Cardiac septum (tissue), 1 donor: ENCODE measurements at regions not wholly inside any gene's neighbourhood (a gene's known extent, or its start where the extent isn't known, plus 50 kb on each side); places are given as distances from the start of the nearest gene placed in this dataset.

Experiments used
- DNase-seq: peaks from one replicate; pipeline ENCODE4 v3.0.0-alpha.2; 2020; ENCODE audit warnings: low spot score
- intact Hi-C: fragments of 100-400 bp; cut with DNase I; formaldehyde crosslinking; loops from one replicate; pipeline ENCODE4 v1.14.0; 2022
- donor health status: DM: no; HTN: no; CAD: no.

GRCh38 chr5:74957029-74957784, 91.0 kb upstream of the FAM169A start:
- intact Hi-C loops, result no loop called here
- no peak for DNase-seq

GRCh38 chr5:74956278-74956677, 90.1 kb upstream of the FAM169A start:
- intact Hi-C loops, result no loop called here
- DNase-seq, result no peak

- intact Hi-C loops, result no loop called here
- DNase-seq, result no peak
These were observed 88.7 kb upstream of the FAM169A start for GRCh38 chr5:74954919-74955318.

- no peak for DNase-seq
These were observed 87.9 kb upstream of the FAM169A start for GRCh38 chr5:74953937-74954720.

DNA sequence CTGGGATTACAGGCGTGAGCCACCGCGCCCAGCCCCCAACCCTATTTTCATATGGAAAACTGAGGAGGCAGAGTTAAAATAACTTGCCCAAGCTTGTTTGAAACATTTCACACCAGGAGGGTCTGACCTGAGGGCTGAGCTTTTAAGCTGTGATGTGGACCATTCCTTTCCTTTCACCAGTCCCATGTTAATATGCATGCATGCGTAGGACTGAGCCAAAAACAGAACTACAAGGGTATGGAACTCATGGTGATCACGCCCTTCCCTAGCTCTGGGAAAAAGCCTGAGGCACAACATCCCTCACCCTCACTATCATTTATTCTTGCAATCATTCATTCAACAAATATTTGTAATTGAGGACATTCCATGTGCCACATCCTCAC, 87.4 kb upstream of the FAM169A start:
- intact Hi-C loops, result no loop called here

More at GRCh38 chr5:74953937-74954720, 87.9 kb upstream of the FAM169A start:
- intact Hi-C loops, result no loop called here

GRCh38 chr5:74952406-74952805, 86.2 kb upstream of the FAM169A start:
- intact Hi-C loops, result no loop called here
- DNase-seq, result no peak

More for the DNA sequence above, 87.4 kb upstream of the FAM169A start:
- DNase-seq, result no peak

DNA sequence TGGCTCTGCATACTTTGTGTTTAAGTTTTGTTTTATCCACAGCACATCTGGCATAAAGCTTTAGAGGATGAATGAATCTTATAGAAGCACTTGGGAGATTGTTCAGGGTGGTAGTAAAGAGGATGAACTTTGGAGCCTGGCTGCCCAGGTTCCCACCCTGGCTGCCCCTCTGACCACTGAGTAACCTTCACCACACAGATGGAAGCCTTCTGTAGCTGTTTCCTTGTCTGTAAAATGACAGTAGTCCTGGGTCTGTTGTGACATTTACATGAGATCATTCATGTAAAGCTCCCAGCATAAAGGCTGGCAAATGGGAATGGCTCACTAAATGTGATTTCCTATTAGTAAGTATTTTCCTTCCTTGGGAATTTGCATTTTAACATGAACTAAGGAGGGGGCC, 85.7 kb upstream of the FAM169A start:
- DNase-seq, result no peak
- intact Hi-C loops, result no loop called here

DNA sequence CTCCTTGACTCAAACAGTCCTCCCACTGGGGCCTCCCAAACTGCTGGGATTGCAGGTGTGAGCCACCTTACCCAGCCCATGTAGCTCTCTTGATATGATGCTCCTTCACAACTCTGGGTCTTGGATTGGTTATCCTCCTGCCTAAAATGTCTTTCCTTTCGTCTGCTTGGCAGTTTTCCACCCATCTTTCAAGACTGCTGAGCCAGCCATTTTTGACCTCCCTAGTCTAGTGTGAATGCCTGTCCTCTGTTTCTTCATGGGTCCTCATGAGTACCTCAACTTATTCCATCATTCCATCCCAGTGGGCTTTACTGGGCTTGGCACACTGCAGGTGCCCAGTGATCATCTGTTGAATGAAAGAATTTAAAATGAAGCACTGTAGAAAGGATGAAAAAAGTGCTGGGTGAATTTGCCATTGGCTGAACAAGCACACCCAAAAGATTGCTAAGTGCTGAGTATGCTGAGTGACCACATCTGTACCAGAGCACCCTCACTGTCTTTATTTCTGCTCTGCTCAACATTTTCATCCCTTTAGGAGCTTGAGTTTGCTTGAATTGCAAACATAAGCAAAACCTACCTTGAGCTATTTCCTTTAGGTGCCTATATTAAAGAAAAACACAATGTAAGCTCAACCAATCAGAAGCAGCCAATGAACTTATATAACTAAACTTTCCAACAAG, 84.8 kb upstream of the FAM169A start:
- DNase-seq, result no peak
- intact Hi-C loops, result no loop called here

- intact Hi-C loops, result no loop called here
- DNase-seq, result no peak
These were observed 83.8 kb upstream of the FAM169A start for GRCh38 chr5:74949976-74950375.

DNA sequence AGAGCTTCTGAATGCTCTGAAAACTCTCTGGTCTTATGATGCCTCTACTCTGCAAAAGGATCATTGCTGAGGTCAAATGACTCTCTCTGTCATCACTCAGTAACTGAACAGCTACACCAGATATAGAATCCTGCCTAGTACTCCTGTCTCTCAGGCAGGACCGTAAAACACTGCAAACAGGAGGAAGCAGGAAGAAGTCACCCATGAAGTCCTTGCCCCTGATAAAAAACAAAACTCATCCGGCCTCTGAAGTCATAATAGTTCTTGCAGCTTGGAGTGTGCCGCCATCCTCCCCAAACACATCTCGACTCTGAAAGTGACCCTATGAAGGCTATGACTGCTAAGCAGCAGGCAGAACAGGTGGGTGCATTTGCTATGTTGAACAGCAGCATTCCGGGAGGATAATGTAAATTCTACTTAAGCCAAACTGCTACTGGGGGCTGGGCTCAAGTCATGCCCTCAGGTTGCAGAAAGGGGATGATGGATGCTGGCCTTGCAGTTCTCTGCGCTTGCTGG, 81.9 kb upstream of the FAM169A start:
- DNase-seq, result no peak
- intact Hi-C loops, result no loop called here

- intact Hi-C loops, result no loop called here
- no peak for DNase-seq
These were observed 80.3 kb upstream of the FAM169A start for GRCh38 chr5:74946471-74946870.

- intact Hi-C loops, result no loop called here
- no peak for DNase-seq
These were observed 79.5 kb upstream of the FAM169A start for GRCh38 chr5:74945561-74946165.

DNA sequence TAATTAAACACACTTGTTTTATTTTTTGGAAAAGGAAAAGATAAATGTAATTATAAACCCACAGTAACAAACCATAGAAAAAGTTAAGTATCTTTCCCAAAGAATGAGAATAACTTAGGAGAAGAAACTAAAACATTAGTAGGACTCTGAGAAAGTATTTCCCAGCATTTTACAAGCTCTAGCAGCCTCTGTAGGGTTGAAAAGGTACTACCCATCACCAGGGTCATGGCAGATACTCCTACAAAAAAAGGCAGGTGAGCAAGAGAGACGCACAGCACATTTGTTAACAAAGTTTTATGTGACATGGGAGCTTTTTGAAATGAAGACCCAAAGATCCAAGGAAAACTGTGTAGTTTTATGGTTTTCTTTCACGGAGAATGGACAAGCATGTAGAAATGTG, 77.7 kb upstream of the FAM169A start:
- intact Hi-C loops, result no loop called here
- no peak for DNase-seq

DNA sequence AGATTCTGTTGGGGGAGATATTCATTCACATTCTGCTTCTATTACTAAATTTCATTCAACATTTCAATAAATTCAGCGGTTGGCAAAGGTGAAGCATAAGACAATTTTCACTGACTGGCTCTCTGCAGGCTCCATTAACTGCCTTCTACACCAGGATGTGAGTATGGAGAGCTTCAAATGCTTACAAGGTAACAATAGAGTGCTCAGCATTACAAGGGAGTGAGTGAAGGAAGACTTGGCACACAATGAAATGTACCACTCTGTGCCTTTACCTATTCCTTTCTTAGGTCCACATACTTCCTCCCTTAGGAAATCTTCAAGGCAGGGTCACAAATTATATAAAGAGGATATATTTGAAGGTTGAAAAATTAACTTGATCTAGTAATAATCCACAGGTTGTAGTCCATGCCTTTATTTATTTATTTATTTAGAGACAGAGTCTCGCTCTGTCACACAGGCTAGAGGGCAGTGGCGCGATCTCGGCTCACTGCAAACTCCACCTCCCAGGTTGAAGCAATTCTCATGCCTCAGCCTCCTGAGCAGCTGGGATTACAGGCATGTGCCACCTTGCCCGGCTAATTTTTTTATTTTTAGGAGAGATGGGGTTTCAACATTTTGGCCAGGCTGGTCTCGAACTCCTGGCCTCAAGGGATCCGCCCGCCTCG, 76.6 kb upstream of the FAM169A start:
- intact Hi-C loops, result no loop called here

DNA sequence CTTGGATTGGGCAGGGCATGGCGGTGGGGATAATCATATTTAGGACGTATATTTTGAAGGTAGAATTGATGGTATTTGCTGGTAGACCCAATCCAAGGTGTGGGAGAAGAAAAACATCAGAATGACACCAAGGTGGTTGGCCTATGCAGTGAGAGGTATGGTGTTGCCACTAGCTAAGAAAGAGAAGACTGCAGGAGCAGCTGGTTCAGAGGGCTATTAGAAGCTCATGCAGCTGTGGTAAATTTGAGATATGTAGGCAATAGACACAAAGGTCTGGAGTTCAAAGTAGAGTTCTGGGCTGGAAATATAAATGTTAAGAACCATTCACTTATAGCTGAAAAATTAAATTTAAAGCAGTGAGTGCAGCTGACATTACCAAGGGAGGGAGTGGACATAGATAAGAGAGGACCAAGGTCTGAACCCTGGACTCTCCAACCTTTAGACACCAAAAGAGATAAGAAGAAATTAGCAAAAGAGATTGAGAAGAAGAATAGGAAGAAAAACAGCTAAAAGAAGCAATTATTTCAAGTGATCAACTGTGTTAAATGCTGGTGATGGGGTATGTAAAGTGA, 74.7 kb upstream of the FAM169A start:
- no peak for DNase-seq
- intact Hi-C loops, result no loop called here

More for the DNA sequence above, 76.6 kb upstream of the FAM169A start:
- DNase-seq, result no peak

DNA sequence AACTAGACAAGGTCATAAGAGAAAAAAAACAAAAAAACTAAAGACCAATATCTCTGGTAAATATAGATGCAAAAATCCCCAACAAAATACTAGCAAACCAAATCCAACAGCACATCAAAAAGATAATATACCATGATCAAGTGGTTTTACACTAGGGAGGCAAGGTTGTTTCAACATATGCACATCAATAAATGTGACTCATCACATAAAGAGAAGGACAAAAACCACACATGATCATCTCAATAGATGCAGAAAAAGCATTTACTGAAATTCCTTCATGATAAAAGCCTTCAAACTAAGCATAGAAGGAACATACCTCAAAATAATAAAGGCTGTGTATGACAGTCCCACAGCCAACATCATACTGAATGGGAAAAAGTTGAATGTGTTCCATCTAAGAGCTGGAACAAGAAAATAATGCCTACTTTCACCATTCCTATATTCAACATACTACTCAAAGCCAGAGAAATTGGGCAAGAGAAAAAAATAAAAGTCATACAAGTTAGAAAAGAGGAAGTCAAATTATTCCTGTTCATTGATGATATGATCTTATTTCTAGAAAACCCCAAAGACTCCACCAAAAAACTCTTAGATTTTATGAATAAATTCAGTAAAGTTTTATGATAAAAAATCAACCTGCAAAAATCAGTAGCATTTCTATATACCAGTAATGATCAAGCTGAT, 72.2 kb upstream of the FAM169A start:
- intact Hi-C loops, result no loop called here
- no peak for DNase-seq

DNA sequence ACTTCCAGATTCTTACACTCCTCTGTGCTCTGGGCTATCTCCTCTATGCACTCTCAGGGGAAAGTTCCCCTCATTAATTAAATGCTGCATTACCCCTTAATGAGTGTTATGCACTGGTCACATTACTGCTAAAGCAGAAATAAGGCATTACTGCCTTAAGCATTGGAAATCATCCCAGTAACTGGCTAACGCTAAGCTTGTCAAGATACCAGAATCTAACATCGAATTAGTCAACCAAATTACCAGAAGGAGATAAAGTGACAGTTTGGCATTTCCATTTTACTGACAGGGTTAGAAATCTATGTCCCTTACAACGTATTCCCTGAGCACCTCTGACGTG, 69.5 kb upstream of the FAM169A start:
- intact Hi-C loops, result no loop called here
- DNase-seq, result no peak

- no peak for DNase-seq
- intact Hi-C loops, result no loop called here
These were observed 69.0 kb upstream of the FAM169A start for GRCh38 chr5:74934949-74935751.
